ENCODE measurements at regions not wholly inside any gene's neighbourhood (a gene's known extent, or its start where the extent isn't known, plus 50 kb on each side); places are given as distances from the start of the nearest gene placed in this dataset.

GRCh38 chr1:30331415-30332065 is 391.8 kb downstream of the MATN1 start:
- TF ChIP-seq POLR2AphosphoS5 (IDR thresholded peaks at IDR 0.05; ENCODE audit: low read depth, low read length) (no peak), SIN3A (IDR thresholded peaks at IDR 0.05; ENCODE audit: borderline replicate concordance, insufficient read depth, low read length) (no peak), TAF1 (IDR thresholded peaks at IDR 0.05; ENCODE audit: borderline replicate concordance, insufficient read depth, low read length) (no peak)

Data from PFSK-1 (cell line).